ENCODE measurements at regions not wholly inside any gene's neighbourhood (a gene's known extent, or its start where the extent isn't known, plus 50 kb on each side); places are given as distances from the start of the nearest gene placed in this dataset.

DNA sequence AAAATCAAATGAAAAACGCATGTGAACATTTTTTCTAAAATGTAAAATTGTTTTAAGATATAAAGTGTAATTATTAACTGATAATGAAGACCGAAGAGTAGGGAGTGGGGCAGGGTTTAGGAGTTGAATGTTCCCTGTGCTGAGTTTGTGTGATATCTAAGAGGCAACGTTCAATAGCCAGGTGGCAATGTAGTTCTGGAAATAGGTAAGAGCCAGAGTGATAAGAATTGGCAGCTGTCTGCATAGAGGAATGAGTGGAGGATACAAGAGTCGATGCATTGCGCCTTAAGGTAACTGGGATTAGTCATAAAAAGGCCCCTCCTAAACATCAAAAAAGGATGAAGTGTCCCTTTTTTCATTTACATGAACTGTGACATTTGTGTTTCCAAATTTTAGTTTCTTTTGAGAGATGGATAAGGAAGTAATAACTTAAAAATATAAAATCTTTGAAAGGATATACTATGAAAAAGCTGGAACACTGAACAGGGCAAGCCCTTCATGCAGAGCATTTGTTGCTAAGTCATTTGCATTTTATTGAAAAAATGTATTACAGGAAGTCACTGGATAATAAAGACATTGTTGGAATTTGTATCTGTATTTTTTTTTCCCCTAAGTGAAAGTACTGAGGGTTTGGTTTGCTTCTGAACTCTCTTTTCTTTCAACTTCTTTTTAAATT is 659.3 kb downstream of the ACTL7B start:
- dilution Hi-C loops (cut with MboI; ENCODE audit: extremely low pct_ligation_motif_present, low sequenced_read_pairs), result no loop called here
- no peak overlapping the region for H2AFZ ChIP-seq (ENCODE audit: control insufficient read depth, low read length)

DNA sequence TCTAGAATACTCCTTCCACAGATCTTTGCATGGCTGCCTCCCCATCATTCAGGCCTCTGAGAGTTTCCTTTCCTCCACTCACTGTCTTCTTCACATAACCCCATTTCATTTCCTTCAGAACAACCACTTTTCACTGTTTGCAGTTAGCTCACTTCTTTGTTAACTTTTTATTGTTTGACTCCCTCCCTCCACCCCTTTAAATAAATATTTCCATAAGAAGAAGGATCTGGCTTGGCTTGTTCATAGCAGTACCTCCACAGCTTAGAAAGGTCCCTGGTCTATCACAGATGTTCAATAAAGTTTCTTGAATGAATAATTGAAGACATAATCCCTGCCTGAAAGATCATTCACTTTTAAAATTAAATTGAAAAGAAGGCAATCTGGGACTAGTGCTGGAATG is 661.6 kb downstream of the ACTL7B start:
- no peak overlapping the region for H3K4me3 ChIP-seq (ENCODE audit: control insufficient read depth in 2 of 3, extremely low read depth in 1 of 3, insufficient read depth in 2 of 3, low read depth in 1 of 3, low read length in 3 of 3)
- H3K27ac ChIP-seq (ENCODE audit: control insufficient read depth, insufficient read depth, low read length), result no peak overlapping the region
- no peaks in the 10 kb centered on the region for H3K9me3 ChIP-seq (ENCODE audit: control insufficient read depth, low read depth, low read length)
- H2AFZ ChIP-seq (ENCODE audit: control insufficient read depth, low read length), result no peak overlapping the region
- no peaks in the 10 kb centered on the region for H3K79me2 ChIP-seq (ENCODE audit: control insufficient read depth, insufficient read depth, low read length)
- FAIRE-seq (no peak), DNase-seq (ENCODE audit: low read depth, low spot score) (no peak)
- H3K27me3 ChIP-seq (ENCODE audit: control insufficient read depth, extremely low read depth, insufficient read depth, low read length), result no peaks in the 10 kb centered on the region
- no peaks in the 10 kb centered on the region for H3K9me1 ChIP-seq (ENCODE audit: control insufficient read depth, extremely low read depth, insufficient read depth, low read length)
- H3K9ac ChIP-seq (ENCODE audit: control insufficient read depth, extremely low read depth, insufficient read depth, low read length), result no peak overlapping the region
- no peaks in the 10 kb centered on the region for H3K4me1 ChIP-seq (ENCODE audit: control insufficient read depth, extremely low read depth, insufficient read depth, low read length)
- no peaks in the 10 kb centered on the region for H4K20me1 ChIP-seq (ENCODE audit: control insufficient read depth, extremely low read depth, insufficient read depth, low read length)
- dilution Hi-C loops (cut with MboI; ENCODE audit: extremely low pct_ligation_motif_present, low sequenced_read_pairs), result no loop called here
- no peak overlapping the region for H3K4me2 ChIP-seq (ENCODE audit: control insufficient read depth, extremely low read depth, insufficient read depth, low read depth, low read length)
- H3K36me3 ChIP-seq (ENCODE audit: control insufficient read depth in 2 of 2, extremely low read depth in 1 of 2, insufficient read depth in 2 of 2, low read length in 2 of 2), result no peaks in the 10 kb centered on the region
- TF ChIP-seq, protein P1, sequence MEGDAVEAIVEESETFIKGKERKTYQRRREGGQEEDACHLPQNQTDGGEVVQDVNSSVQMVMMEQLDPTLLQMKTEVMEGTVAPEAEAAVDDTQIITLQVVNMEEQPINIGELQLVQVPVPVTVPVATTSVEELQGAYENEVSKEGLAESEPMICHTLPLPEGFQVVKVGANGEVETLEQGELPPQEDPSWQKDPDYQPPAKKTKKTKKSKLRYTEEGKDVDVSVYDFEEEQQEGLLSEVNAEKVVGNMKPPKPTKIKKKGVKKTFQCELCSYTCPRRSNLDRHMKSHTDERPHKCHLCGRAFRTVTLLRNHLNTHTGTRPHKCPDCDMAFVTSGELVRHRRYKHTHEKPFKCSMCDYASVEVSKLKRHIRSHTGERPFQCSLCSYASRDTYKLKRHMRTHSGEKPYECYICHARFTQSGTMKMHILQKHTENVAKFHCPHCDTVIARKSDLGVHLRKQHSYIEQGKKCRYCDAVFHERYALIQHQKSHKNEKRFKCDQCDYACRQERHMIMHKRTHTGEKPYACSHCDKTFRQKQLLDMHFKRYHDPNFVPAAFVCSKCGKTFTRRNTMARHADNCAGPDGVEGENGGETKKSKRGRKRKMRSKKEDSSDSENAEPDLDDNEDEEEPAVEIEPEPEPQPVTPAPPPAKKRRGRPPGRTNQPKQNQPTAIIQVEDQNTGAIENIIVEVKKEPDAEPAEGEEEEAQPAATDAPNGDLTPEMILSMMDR (optimal IDR thresholded peaks at IDR 0.05 in 1 of 3, IDR thresholded peaks at IDR 0.05 in 1 of 3, conservative IDR thresholded peaks at IDR 0.05 in 1 of 3; ENCODE audit: extremely low read depth in 1 of 3, insufficient read depth in 2 of 3, low read length in 3 of 3), result no peak
- TF ChIP-seq EZH2 (IDR thresholded peaks at IDR 0.05; ENCODE audit: low read length), result no peak

More for the DNA sequence above, 659.3 kb downstream of the ACTL7B start:
- DNase-seq (ENCODE audit: low read depth, low spot score) (no peak), FAIRE-seq (peak; percentile 44)
- H3K79me2 ChIP-seq (ENCODE audit: control insufficient read depth, insufficient read depth, low read length), result no peaks in the 10 kb centered on the region
- H3K9me1 ChIP-seq (ENCODE audit: control insufficient read depth, extremely low read depth, insufficient read depth, low read length), result no peaks in the 10 kb centered on the region
- no peaks in the 10 kb centered on the region for H4K20me1 ChIP-seq (ENCODE audit: control insufficient read depth, extremely low read depth, insufficient read depth, low read length)
- H3K27ac ChIP-seq (ENCODE audit: control insufficient read depth, insufficient read depth, low read length), result no peak overlapping the region
- TF ChIP-seq, protein P1 (optimal IDR thresholded peaks at IDR 0.05 in 1 of 3, IDR thresholded peaks at IDR 0.05 in 1 of 3, conservative IDR thresholded peaks at IDR 0.05 in 1 of 3; ENCODE audit: extremely low read depth in 1 of 3, insufficient read depth in 2 of 3, low read length in 3 of 3), result no peak
- TF ChIP-seq EZH2 (IDR thresholded peaks at IDR 0.05; ENCODE audit: low read length), result no peak
- no peaks in the 10 kb centered on the region for H3K4me1 ChIP-seq (ENCODE audit: control insufficient read depth, extremely low read depth, insufficient read depth, low read length)
- H3K27me3 ChIP-seq (ENCODE audit: control insufficient read depth, extremely low read depth, insufficient read depth, low read length), result no peaks in the 10 kb centered on the region
- no peak overlapping the region for H3K4me3 ChIP-seq (ENCODE audit: control insufficient read depth in 2 of 3, extremely low read depth in 1 of 3, insufficient read depth in 2 of 3, low read depth in 1 of 3, low read length in 3 of 3)
- H3K9ac ChIP-seq (ENCODE audit: control insufficient read depth, extremely low read depth, insufficient read depth, low read length), result no peak overlapping the region
- no peaks in the 10 kb centered on the region for H3K36me3 ChIP-seq (ENCODE audit: control insufficient read depth in 2 of 2, extremely low read depth in 1 of 2, insufficient read depth in 2 of 2, low read length in 2 of 2)
- H3K9me3 ChIP-seq (ENCODE audit: control insufficient read depth, low read depth, low read length), result no peaks in the 10 kb centered on the region
- no peak overlapping the region for H3K4me2 ChIP-seq (ENCODE audit: control insufficient read depth, extremely low read depth, insufficient read depth, low read depth, low read length)

Measured in keratinocyte (primary cell).